Body of pancreas (tissue), 4 donors: ENCODE measurements at regions not wholly inside any gene's neighbourhood (a gene's known extent, or its start where the extent isn't known, plus 50 kb on each side); places are given as distances from the start of the nearest gene placed in this dataset.
"Not testable (repeated sequence)": the region's sequence is repeated elsewhere in the genome, so short reads cannot be mapped to it uniquely, and the experiment has no call there.

ENCODE experiments used
- ATAC-seq: fragments of 150-250 bp; one replicate; pipeline ENCODE4 v1.9.1; 2016
- DNase-seq, 4 donors: peaks; one replicate each; pipeline ENCODE4 v3.0.0-alpha.2; 2019
- H3K27ac ChIP-seq, 4 donors: fragments of 200-600 bp; sonication (generic); 1 replicate in 3 of 4; 2 replicates in 1 of 4; pipeline versions ENCODE4 v1.5.1 to v1.6.1; 2016 to 2019; ENCODE audit warnings: mild to moderate bottlenecking in 1 of 4, mixed read lengths in 1 of 4, moderate library complexity in 1 of 4
- H3K27me3 ChIP-seq, 2 donors: fragments of 200-600 bp; sonication (generic); one replicate each; pipeline ENCODE4 v1.6.0; 2016; ENCODE audit warnings: mild to moderate bottlenecking in 1 of 2
- H3K36me3 ChIP-seq, 2 donors: fragments of 200-600 bp; sonication (generic); replicated peaks in 1 of 2; 2 replicates each; pipeline ENCODE4 v1.5.1; 2016; ENCODE audit warnings: low read depth in 2 of 2; ENCODE audit not compliant: insufficient read depth in 1 of 2
- H3K4me1 ChIP-seq: fragments of 200-600 bp; sonication (generic); one replicate; pipeline ENCODE4 v1.6.0; 2016
- H3K4me3 ChIP-seq, 2 donors: fragments of 200-600 bp; sonication (generic); 1 replicate in 1 of 2; 2 replicates in 1 of 2; pipeline ENCODE4 v1.5.1; 2016 to 2019
- H3K9me3 ChIP-seq, 3 donors: fragments of 200-600 bp; sonication (generic); 1 replicate in 2 of 3; 2 replicates in 1 of 3; pipeline ENCODE4 v1.5.1; 2016
- CTCF ChIP-seq, 7 experiments: fragments of 450-650 bp in 4 of 7; fragments of 200-600 bp in 3 of 7; sonication (generic) in 3 of 7; IDR thresholded peaks; one replicate each; pipeline ENCODE4 v1.5.1; 2016 to 2019; ENCODE audit warnings: antibody characterized with exemption in 7 of 7
- POLR2A ChIP-seq, 3 donors: fragments of 450-650 bp; IDR thresholded peaks; one replicate each; pipeline ENCODE4 v1.6.1; 2016; ENCODE audit warnings: antibody characterized with exemption in 3 of 3, mild to moderate bottlenecking in 2 of 3
- WGBS, 2 donors: methylation state at CpG; one replicate each; pipeline ENCODE4 v1.1.5; 2017; 5-methylcytosine and 5-hydroxymethylcytosine counted together
- intact Hi-C: fragments of 100-400 bp; cut with DNase I; formaldehyde crosslinking; loops from one replicate; pipeline ENCODE4 v1.15.1; 2023

DNA sequence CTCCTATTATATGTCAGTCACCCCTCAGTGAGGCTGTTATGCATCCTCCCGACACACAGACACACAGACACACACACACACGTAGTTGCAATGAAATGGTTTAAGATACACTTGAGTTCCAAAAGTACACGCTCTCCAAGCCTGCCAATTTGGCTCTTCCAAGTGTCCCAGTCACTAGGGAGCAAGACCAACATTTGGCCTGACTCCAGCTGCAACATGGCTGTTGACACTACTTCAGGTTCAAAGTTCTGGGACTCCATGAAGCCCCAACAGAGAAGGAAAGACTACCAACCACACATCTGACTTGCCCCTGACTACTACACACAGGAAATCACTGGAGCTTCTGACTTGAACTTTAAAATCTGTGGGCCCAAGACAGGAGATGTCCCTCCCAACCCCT lies 128.1 kb upstream of the KCNJ18 start:
- no peaks in the 10 kb centered on the region for H3K27me3 ChIP-seq
- no peaks in the 10 kb centered on the region for H3K9me3 ChIP-seq
- no peaks in the 10 kb centered on the region for H3K4me1 ChIP-seq
- DNase-seq = no peak
- H3K27ac ChIP-seq = no peak overlapping the region
- TF ChIP-seq POLR2A (IDR thresholded peaks at IDR 0.05) (no peak), CTCF (IDR thresholded peaks at IDR 0.05) (no peak)
- intact Hi-C loops = no loop called here
- WGBS, 2 donors = 68 to 73% methylated on average over 2 to 3 of the region's 3 CpGs
- H3K4me3 ChIP-seq = no peak overlapping the region
- ATAC-seq = no peak
- H3K36me3 ChIP-seq = no peaks in the 10 kb centered on the region

DNA sequence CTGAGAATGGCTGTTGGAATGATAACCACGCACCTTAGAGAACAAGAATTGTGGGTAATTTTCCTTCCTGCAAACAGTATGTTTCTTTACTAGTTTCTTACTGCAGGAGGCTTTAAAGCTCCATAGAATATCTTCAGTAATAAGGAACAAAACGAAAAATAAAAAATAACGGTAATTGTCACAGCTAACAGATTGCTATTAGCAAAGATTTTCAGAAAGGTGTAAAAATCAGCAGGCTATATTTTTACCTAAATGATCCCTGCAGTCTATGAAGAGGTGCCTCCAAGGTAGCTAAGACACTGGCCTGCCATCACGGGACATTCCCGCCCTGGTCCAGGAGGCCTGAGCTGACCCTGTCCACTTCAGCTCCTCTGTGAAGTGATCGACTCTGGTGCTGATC lies 127.6 kb upstream of the KCNJ18 start:
- H3K4me1 ChIP-seq, H3K36me3 ChIP-seq, H3K27ac ChIP-seq, intact Hi-C loops, H3K27me3 ChIP-seq, ATAC-seq, DNase-seq, H3K4me3 ChIP-seq, H3K9me3 ChIP-seq: not testable (repeated sequence)
- WGBS, 2 donors = 75 to 76% methylated on average over 6 of the region's 6 CpGs

DNA sequence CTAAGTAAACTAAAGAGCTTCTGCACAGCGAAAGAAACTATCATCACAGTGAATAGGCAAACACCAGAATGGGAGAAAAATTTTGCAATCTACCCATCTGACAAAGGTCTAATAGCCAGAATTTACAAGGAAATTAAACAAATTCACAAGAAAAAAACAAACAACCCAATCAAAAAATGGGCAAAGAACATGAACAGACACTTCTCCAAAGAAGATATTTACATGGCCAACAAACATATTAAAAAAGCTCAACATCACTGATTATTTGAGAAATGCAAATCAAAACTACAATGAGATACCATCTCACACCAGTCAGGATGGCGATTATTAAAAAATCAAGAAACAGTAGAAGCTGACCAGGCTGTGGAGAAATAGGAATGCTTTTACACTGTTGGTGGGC lies 121.9 kb upstream of the KCNJ18 start:
- not testable (repeated sequence) for DNase-seq, ATAC-seq

GRCh38 chr17:21572148-21572547 lies 120.2 kb upstream of the KCNJ18 start:
- H3K27ac ChIP-seq, intact Hi-C loops, DNase-seq, H3K27me3 ChIP-seq, ATAC-seq, H3K9me3 ChIP-seq, H3K4me1 ChIP-seq, H3K36me3 ChIP-seq, H3K4me3 ChIP-seq: not testable (repeated sequence)
- 45 to 56% methylated on average over 1 of the region's 1 CpG for WGBS, 2 donors

More for the DNA sequence above, 121.9 kb upstream of the KCNJ18 start:
- intact Hi-C loops, H3K9me3 ChIP-seq, H3K27me3 ChIP-seq, H3K27ac ChIP-seq, H3K4me1 ChIP-seq, H3K4me3 ChIP-seq, H3K36me3 ChIP-seq: not testable (repeated sequence)
- 42% methylated on average over 2 of the region's 2 CpGs for WGBS, 2 donors

- H3K4me1 ChIP-seq, intact Hi-C loops, H3K36me3 ChIP-seq, H3K9me3 ChIP-seq, DNase-seq, H3K27ac ChIP-seq, H3K27me3 ChIP-seq, H3K4me3 ChIP-seq, ATAC-seq: not testable (repeated sequence)
- 77 to 81% methylated on average over 36 of the region's 36 CpGs for WGBS, 2 donors
Observed at GRCh38 chr17:21573271-21573960, 118.9 kb upstream of the KCNJ18 start.

GRCh38 chr17:21573961-21574610 lies 118.2 kb upstream of the KCNJ18 start:
- no peaks in the 10 kb centered on the region for H3K9me3 ChIP-seq
- peak; percentile 79 for ATAC-seq
- no peak overlapping the region for H3K27ac ChIP-seq

DNA sequence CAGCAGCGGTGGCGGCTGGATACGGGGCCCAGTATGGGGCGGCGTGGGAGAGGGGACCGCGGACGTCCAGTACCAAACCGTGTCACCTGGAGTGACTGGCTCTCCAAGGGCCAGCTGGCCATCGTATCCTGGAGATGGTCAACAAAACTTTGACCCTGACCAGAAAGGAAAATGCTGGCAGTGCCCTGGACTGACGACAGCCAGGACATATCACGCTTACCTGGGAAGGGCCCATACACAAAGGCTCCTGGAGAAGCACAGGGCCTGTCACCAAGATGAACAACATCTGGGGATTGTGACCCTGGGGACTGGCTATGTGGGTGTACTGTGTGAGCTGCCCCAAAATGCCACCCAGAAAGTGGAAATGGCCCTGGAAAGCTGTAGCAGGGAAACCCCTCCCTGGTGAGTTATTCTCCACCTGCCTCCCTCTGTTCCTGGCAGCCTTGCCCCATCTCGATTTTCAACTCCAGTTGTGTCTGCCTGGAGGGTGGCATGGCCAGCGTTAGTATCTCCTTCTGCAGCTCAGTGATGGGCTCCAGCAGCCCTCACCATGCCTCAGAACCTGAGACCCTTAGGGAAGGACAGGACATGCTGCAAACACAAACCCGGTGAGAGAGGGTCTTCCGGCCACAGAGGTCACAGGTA lies 117.6 kb upstream of the KCNJ18 start:
- WGBS, 2 donors = 41% methylated on average over 4 of the region's 16 CpGs; no CpG with 5 or more reads in 1 of the 2 donors
- ATAC-seq = peak; percentile 52
- H3K9me3 ChIP-seq, intact Hi-C loops, H3K27ac ChIP-seq, H3K27me3 ChIP-seq, H3K4me1 ChIP-seq, H3K36me3 ChIP-seq, DNase-seq, H3K4me3 ChIP-seq: not testable (repeated sequence)

More at GRCh38 chr17:21573961-21574610, 118.2 kb upstream of the KCNJ18 start:
- Histone ChIP-seq H3K36me3 (no peaks in the 10 kb centered on the region), H3K4me1 (no peaks in the 10 kb centered on the region), H3K27me3 (no peaks in the 10 kb centered on the region), H3K4me3 (no peak overlapping the region)
- intact Hi-C loops = no loop called here
- TF ChIP-seq CTCF (IDR thresholded peaks at IDR 0.05) (no peak), POLR2A (IDR thresholded peaks at IDR 0.05) (peak in 1 of 3 donors; percentile 8)
- WGBS, 2 donors = 20 to 39% methylated on average over 19 to 36 of the region's 39 CpGs
- peak; percentile 55 to 73 (median 57) for DNase-seq

GRCh38 chr17:21578783-21579182 lies 113.5 kb upstream of the KCNJ18 start:
- H3K9me3 ChIP-seq, H3K27me3 ChIP-seq, DNase-seq, ATAC-seq, H3K27ac ChIP-seq, H3K4me1 ChIP-seq, H3K36me3 ChIP-seq, H3K4me3 ChIP-seq, intact Hi-C loops: not testable (repeated sequence)
